ENCODE measurements at regions not wholly inside any gene's neighbourhood (a gene's known extent, or its start where the extent isn't known, plus 50 kb on each side); places are given as distances from the start of the nearest gene placed in this dataset.
A peak's percentile ranks its signal among the peaks of the same experiment; 100 is the strongest.

DNA sequence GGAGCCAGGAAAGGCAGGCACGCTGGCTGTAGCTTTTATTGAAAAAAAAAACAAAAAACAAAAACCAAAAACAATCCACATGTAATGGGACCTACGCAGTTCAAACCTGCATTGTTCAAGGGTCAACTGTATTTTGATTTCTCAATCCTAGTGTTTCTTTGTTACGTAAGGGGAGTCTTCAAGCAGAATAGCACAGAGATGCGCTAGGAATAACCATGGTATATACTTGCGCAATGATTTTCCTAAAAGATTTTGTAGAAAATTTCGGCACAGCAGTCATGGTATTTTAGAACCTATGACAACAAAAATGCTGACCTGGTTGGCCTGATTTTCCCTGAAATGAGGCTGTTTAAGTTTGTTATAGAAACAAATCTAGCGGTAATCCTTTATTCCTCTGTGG, 1110.5 kb upstream of the WWC1 start:
- Mint-ChIP-seq H3K36me3 (ENCODE audit: insufficient read depth) (no peaks in the 10 kb centered on the region), H3K4me1 (ENCODE audit: low read depth) (no peaks in the 10 kb centered on the region), H3K4me3 (ENCODE audit: low read depth) (no peak overlapping the region), H3K27me3 (no peaks in the 10 kb centered on the region), H3K9me3 (ENCODE audit: low read depth) (no peaks in the 10 kb centered on the region), H3K27ac (no peak overlapping the region)
- TF ChIP-seq, protein P1, sequence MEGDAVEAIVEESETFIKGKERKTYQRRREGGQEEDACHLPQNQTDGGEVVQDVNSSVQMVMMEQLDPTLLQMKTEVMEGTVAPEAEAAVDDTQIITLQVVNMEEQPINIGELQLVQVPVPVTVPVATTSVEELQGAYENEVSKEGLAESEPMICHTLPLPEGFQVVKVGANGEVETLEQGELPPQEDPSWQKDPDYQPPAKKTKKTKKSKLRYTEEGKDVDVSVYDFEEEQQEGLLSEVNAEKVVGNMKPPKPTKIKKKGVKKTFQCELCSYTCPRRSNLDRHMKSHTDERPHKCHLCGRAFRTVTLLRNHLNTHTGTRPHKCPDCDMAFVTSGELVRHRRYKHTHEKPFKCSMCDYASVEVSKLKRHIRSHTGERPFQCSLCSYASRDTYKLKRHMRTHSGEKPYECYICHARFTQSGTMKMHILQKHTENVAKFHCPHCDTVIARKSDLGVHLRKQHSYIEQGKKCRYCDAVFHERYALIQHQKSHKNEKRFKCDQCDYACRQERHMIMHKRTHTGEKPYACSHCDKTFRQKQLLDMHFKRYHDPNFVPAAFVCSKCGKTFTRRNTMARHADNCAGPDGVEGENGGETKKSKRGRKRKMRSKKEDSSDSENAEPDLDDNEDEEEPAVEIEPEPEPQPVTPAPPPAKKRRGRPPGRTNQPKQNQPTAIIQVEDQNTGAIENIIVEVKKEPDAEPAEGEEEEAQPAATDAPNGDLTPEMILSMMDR (IDR thresholded peaks at IDR 0.05; ENCODE audit: unreplicated experiment), result no peak
- no peak for DNase-seq (ENCODE audit: low spot score, unreplicated experiment)

- no peak for DNase-seq (ENCODE audit: low spot score, unreplicated experiment)
- Mint-ChIP-seq H3K27ac (no peak overlapping the region), H3K27me3 (peaks cover 15% of the 10 kb centered on the region), H3K4me3 (ENCODE audit: low read depth) (no peak overlapping the region), H3K4me1 (ENCODE audit: low read depth) (no peaks in the 10 kb centered on the region), H3K36me3 (ENCODE audit: insufficient read depth) (no peaks in the 10 kb centered on the region), H3K9me3 (ENCODE audit: low read depth) (peaks cover 6% of the 10 kb centered on the region)
- TF ChIP-seq, protein P1 (IDR thresholded peaks at IDR 0.05; ENCODE audit: unreplicated experiment), result no peak
Observed at GRCh38 chr5:167205881-167206280, 1085.6 kb upstream of the WWC1 start.

GRCh38 chr5:167207081-167207480, 1084.4 kb upstream of the WWC1 start:
- no peaks in the 10 kb centered on the region for H3K4me1 Mint-ChIP-seq (ENCODE audit: low read depth)
- H3K27ac Mint-ChIP-seq, result no peak overlapping the region

GRCh38 chr5:167208911-167209310, 1082.5 kb upstream of the WWC1 start:
- TF ChIP-seq, protein P1 (IDR thresholded peaks at IDR 0.05; ENCODE audit: unreplicated experiment), result no peak
- Mint-ChIP-seq H3K36me3 (ENCODE audit: insufficient read depth) (no peaks in the 10 kb centered on the region), H3K27ac (no peak overlapping the region), H3K4me1 (ENCODE audit: low read depth) (no peaks in the 10 kb centered on the region), H3K4me3 (ENCODE audit: low read depth) (no peak overlapping the region), H3K27me3 (no peaks in the 10 kb centered on the region), H3K9me3 (ENCODE audit: low read depth) (peaks cover 6% of the 10 kb centered on the region)
- no peak for DNase-seq (ENCODE audit: low spot score, unreplicated experiment)

More at GRCh38 chr5:167207081-167207480, 1084.4 kb upstream of the WWC1 start:
- TF ChIP-seq, protein P1 (IDR thresholded peaks at IDR 0.05; ENCODE audit: unreplicated experiment), result no peak
- Mint-ChIP-seq H3K27me3 (peaks cover 10% of the 10 kb centered on the region), H3K4me3 (ENCODE audit: low read depth) (no peak overlapping the region), H3K36me3 (ENCODE audit: insufficient read depth) (no peaks in the 10 kb centered on the region), H3K9me3 (ENCODE audit: low read depth) (peaks cover 6% of the 10 kb centered on the region)
- DNase-seq (ENCODE audit: low spot score, unreplicated experiment), result no peak

DNA sequence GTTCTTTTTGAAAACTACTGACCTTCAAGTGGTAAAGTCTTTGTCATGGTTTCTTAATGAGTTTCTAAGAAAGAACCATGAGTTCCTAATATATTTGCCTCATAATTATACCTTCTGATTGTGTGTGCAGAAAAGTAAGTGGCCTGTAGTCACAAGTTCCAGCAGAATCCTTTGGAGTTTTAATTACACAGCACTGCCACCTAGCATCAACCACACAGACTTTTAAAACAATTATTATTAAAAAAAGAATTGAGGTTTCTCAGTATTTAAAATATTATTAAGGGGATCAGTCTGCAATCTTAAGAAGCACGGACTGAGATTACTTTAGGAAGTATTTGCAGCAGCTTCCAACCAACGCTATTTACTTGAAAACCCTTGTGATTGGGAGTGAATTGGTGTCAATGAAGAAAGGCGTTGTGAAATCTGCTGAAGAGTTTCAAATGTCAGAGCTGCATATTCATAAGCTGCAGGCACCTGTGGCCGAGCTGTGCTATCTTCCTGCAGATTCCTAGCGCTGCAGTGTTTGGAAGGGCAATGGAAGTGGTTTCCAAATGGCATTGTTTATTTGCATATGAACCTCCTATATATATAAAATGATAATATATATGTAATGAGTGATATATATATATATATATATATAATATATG, 1074.2 kb upstream of the WWC1 start:
- no peak overlapping the region for H3K4me3 Mint-ChIP-seq (ENCODE audit: low read depth)
- no peak for DNase-seq (ENCODE audit: low spot score, unreplicated experiment)
- H3K27me3 Mint-ChIP-seq, result no peaks in the 10 kb centered on the region
- TF ChIP-seq, protein P1 (IDR thresholded peaks at IDR 0.05; ENCODE audit: unreplicated experiment), result peak; percentile 17
- no peaks in the 10 kb centered on the region for H3K36me3 Mint-ChIP-seq (ENCODE audit: insufficient read depth)
- H3K4me1 Mint-ChIP-seq (ENCODE audit: low read depth), result peaks cover 3% of the 10 kb centered on the region
- H3K27ac Mint-ChIP-seq, result no peak overlapping the region
- H3K9me3 Mint-ChIP-seq (ENCODE audit: low read depth), result no peaks in the 10 kb centered on the region
